ENCODE measurements at regions not wholly inside any gene's neighbourhood (a gene's known extent, or its start where the extent isn't known, plus 50 kb on each side); places are given as distances from the start of the nearest gene placed in this dataset.
"Not testable (repeated sequence)": the region's sequence is repeated elsewhere in the genome, so short reads cannot be mapped to it uniquely, and the experiment has no call there.

DNA sequence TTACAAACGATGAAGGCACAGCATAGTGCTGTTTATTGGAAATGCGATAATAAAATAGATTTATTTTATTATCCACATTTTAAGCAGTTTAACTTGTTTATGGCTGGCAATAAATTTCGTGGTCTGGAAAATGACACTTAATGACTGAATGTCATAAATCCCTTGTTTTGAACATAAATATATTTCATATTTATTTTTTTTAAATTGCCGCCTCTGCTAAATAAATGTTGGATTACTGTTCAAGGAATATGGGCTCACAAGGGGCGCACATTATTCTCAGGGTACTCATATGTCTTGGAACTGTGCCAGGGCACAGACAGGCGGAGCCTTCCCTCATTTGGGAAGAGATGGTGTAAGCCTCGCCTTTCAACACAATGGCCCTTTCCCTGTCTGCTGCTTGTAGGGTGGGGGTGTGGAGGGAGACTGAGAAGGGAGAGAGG, 134.3 kb downstream of the PXDC1 start:
- Mint-ChIP-seq H3K4me1 (ENCODE audit: unreplicated experiment) (peaks cover 12% of the 10 kb centered on the region), H3K4me3 (no peak overlapping the region), H3K27me3 (no peaks in the 10 kb centered on the region), H3K36me3 (no peaks in the 10 kb centered on the region), H3K27ac (no peak overlapping the region), H3K9me3 (peaks cover 6% of the 10 kb centered on the region)
- no peak for DNase-seq (ENCODE audit: extremely low spot score, unreplicated experiment)
- TF ChIP-seq, protein P1, sequence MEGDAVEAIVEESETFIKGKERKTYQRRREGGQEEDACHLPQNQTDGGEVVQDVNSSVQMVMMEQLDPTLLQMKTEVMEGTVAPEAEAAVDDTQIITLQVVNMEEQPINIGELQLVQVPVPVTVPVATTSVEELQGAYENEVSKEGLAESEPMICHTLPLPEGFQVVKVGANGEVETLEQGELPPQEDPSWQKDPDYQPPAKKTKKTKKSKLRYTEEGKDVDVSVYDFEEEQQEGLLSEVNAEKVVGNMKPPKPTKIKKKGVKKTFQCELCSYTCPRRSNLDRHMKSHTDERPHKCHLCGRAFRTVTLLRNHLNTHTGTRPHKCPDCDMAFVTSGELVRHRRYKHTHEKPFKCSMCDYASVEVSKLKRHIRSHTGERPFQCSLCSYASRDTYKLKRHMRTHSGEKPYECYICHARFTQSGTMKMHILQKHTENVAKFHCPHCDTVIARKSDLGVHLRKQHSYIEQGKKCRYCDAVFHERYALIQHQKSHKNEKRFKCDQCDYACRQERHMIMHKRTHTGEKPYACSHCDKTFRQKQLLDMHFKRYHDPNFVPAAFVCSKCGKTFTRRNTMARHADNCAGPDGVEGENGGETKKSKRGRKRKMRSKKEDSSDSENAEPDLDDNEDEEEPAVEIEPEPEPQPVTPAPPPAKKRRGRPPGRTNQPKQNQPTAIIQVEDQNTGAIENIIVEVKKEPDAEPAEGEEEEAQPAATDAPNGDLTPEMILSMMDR (conservative IDR thresholded peaks at IDR 0.05), result no peak

DNA sequence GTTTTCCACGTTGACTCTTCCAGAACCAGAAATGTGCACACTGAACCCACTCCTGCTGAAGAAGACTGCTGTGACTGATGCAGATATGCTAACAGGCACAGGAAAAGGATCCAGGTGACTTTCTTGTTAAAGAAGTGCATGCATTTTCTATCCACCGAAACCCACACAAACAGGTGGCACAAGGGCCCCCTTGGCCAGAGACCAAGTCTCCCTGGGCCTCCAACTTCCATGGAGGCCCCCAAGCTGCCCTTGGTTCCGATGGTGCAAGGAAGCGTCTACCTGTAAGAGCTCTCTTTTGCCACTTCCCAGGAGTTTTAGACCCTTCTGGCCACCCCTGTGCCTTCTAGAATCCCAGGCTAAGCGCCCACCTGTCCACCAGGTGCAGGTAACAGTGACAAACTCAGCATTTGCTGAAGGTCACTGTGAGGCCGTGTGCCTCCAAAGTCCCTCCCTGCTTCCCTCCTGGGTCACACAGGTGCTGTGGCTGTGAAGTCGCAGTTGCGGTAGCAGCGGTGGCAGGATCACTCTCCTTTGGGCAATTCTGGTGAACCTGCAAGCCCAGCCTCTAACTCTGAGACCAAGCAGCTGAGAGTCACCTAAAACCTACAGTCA, 134.8 kb downstream of the PXDC1 start:
- TF ChIP-seq, protein P1 (conservative IDR thresholded peaks at IDR 0.05), result no peak
- H3K27me3 Mint-ChIP-seq, result no peaks in the 10 kb centered on the region
- peaks cover 16% of the 10 kb centered on the region for H3K4me1 Mint-ChIP-seq (ENCODE audit: unreplicated experiment)
- peaks cover 9% of the 10 kb centered on the region for H3K9me3 Mint-ChIP-seq
- peak; percentile 51 for DNase-seq (ENCODE audit: extremely low spot score, unreplicated experiment)
- H3K27ac Mint-ChIP-seq, result no peak overlapping the region
- no peaks in the 10 kb centered on the region for H3K36me3 Mint-ChIP-seq
- H3K4me3 Mint-ChIP-seq, result no peak overlapping the region

DNA sequence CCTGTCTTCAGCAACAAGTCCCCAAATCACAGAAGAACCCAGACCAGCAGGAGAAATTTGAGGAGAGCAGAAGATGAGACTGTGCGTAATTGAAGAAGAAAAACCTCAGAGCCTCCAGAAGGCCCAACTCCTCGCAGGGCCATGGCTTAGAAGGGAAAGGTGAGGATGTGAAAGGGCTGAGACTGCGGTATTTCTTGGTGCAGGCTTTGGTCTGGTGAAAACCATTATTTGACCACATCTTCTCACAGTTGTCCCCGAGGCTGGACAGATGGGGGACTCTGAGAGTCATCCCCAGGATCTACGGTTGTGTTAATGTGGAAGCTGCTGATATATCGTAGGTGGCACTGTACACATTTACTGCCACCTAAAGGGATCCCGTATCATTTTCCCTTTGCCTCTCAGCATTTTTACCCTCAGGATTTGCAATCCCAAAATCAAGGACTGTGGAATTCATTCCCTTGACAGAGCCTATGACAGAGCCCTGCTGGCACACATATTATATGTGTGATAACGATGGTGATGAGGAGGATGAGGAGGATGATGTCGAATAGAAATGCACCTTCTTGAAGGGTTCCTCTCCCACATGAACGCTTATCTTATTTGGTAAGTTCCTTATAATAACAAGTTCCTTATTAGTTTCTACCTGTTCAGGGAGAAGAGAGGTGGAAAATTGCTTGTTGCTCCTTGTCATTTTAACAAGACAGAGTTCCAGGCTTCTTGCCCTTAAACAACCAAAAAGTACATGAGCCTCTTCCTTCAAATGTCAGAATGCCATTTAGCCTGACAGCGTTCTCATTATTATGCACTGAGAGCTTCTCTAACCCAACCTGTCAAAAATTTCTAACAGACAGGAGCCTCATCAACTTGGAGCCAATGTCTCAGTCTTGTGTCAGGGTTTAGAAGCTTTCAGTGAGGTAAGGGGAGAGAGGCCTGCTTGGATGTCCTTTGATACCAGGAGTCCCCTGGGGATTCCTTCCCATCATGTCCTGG, 135.8 kb downstream of the PXDC1 start:
- Mint-ChIP-seq H3K9me3 (peaks cover 9% of the 10 kb centered on the region), H3K4me3 (no peak overlapping the region), H3K4me1 (ENCODE audit: unreplicated experiment) (peaks cover 21% of the 10 kb centered on the region), H3K27me3 (no peaks in the 10 kb centered on the region), H3K27ac (no peak overlapping the region), H3K36me3 (no peaks in the 10 kb centered on the region)
- no peak for DNase-seq (ENCODE audit: extremely low spot score, unreplicated experiment)
- TF ChIP-seq, protein P1 (conservative IDR thresholded peaks at IDR 0.05), result no peak

DNA sequence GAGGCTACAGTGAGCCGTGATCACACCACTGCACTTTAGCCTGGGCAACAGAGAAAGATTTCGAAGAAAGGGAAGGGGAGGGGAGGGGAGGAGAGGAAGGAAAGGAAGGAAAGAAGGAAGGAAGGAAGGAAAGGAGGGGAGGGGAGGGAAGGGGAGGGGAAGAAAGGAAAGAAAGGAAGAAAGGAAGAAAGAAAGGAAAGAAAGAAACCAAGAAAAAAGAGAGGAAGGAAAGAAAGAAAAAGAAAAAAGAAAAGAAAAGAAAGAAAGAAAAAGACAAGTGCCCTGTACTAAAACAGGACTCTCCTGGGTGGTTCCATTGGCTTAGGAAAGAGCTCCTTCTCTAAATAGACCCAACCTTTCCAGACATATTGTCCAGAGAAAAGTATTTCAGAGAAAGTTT, 136.6 kb downstream of the PXDC1 start:
- H3K9me3 Mint-ChIP-seq, result peaks cover 9% of the 10 kb centered on the region
- H3K36me3 Mint-ChIP-seq, result no peaks in the 10 kb centered on the region
- peaks cover 26% of the 10 kb centered on the region for H3K4me1 Mint-ChIP-seq (ENCODE audit: unreplicated experiment)
- no peak for DNase-seq (ENCODE audit: extremely low spot score, unreplicated experiment)
- TF ChIP-seq, protein P1 (conservative IDR thresholded peaks at IDR 0.05), result no peak
- H3K27me3 Mint-ChIP-seq, result no peaks in the 10 kb centered on the region
- no peak overlapping the region for H3K27ac Mint-ChIP-seq
- no peak overlapping the region for H3K4me3 Mint-ChIP-seq

DNA sequence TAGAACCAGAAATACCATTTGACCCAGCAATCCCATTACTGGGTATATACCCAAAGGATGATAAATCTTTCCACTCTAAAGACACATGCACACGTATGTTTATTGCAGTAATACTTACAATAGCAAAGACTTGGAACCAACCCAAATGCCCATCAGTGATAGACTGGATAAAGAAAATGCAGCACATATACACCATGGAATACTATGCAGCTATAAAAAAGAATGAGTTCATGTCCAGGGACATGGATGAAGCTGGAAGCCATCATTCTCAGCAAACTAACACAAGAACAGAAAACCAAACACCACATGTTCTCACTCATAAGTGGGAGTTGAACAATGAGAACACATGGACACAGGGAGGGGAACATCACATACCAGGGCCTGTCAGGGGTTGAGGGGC, 137.9 kb downstream of the PXDC1 start:
- not testable (repeated sequence) for H3K27ac Mint-ChIP-seq; H3K9me3 Mint-ChIP-seq; H3K36me3 Mint-ChIP-seq; H3K4me3 Mint-ChIP-seq; DNase-seq (ENCODE audit: extremely low spot score, unreplicated experiment); H3K27me3 Mint-ChIP-seq
- H3K4me1 Mint-ChIP-seq (ENCODE audit: unreplicated experiment), result peaks cover 31% of the 10 kb centered on the region
